ENCODE measurements at regions not wholly inside any gene's neighbourhood (a gene's known extent, or its start where the extent isn't known, plus 50 kb on each side); places are given as distances from the start of the nearest gene placed in this dataset.

GRCh38 chr2:61700464-61700863 is 153.4 kb downstream of the FAM161A start:
- TF ChIP-seq REST (IDR thresholded peaks at IDR 0.05; ENCODE audit: insufficient read depth in 1 of 2, low read depth in 2 of 2, low read length in 2 of 2), result no peak
- TF ChIP-seq TAF1 (IDR thresholded peaks at IDR 0.05; ENCODE audit: borderline replicate concordance, insufficient read depth, low read length), result no peak
- no peak for TF ChIP-seq SIN3A (IDR thresholded peaks at IDR 0.05; ENCODE audit: borderline replicate concordance, insufficient read depth, low read length)
- no peak for TF ChIP-seq FOXP2 (optimal IDR thresholded peaks at IDR 0.05; ENCODE audit: borderline replicate concordance, extremely low read depth, extremely low read length, insufficient read depth)
- no peak for TF ChIP-seq POLR2AphosphoS5 (IDR thresholded peaks at IDR 0.05; ENCODE audit: low read depth, low read length)

- peak; percentile 72; the same call in 1 of the 2 replicates for TF ChIP-seq TAF1 (IDR thresholded peaks at IDR 0.05; ENCODE audit: borderline replicate concordance, insufficient read depth, low read length)
- no peak for TF ChIP-seq SIN3A (IDR thresholded peaks at IDR 0.05; ENCODE audit: borderline replicate concordance, insufficient read depth, low read length)
- peak; percentile 89 for TF ChIP-seq POLR2AphosphoS5 (IDR thresholded peaks at IDR 0.05; ENCODE audit: low read depth, low read length)
- no peak for TF ChIP-seq REST (IDR thresholded peaks at IDR 0.05; ENCODE audit: insufficient read depth in 1 of 2, low read depth in 2 of 2, low read length in 2 of 2)
- no peak for TF ChIP-seq FOXP2 (optimal IDR thresholded peaks at IDR 0.05; ENCODE audit: borderline replicate concordance, extremely low read depth, extremely low read length, insufficient read depth)
Measured at GRCh38 chr2:61694312-61695274, 156.4 kb upstream of the XPO1 start.

GRCh38 chr2:61693744-61694143 is 155.6 kb upstream of the XPO1 start:
- TF ChIP-seq FOXP2 (optimal IDR thresholded peaks at IDR 0.05; ENCODE audit: borderline replicate concordance, extremely low read depth, extremely low read length, insufficient read depth), result no peak

- no peak for TF ChIP-seq TAF1 (IDR thresholded peaks at IDR 0.05; ENCODE audit: borderline replicate concordance, insufficient read depth, low read length)
- TF ChIP-seq REST (IDR thresholded peaks at IDR 0.05; ENCODE audit: insufficient read depth in 1 of 2, low read depth in 2 of 2, low read length in 2 of 2), result no peak
- TF ChIP-seq POLR2AphosphoS5 (IDR thresholded peaks at IDR 0.05; ENCODE audit: low read depth, low read length), result no peak
- no peak for TF ChIP-seq FOXP2 (optimal IDR thresholded peaks at IDR 0.05; ENCODE audit: borderline replicate concordance, extremely low read depth, extremely low read length, insufficient read depth)
- no peak for TF ChIP-seq SIN3A (IDR thresholded peaks at IDR 0.05; ENCODE audit: borderline replicate concordance, insufficient read depth, low read length)
Measured at GRCh38 chr2:61690078-61690596, 152.0 kb upstream of the XPO1 start.

- no peak for TF ChIP-seq POLR2AphosphoS5 (IDR thresholded peaks at IDR 0.05; ENCODE audit: low read depth, low read length)
- no peak for TF ChIP-seq SIN3A (IDR thresholded peaks at IDR 0.05; ENCODE audit: borderline replicate concordance, insufficient read depth, low read length)
- TF ChIP-seq REST (IDR thresholded peaks at IDR 0.05; ENCODE audit: insufficient read depth in 1 of 2, low read depth in 2 of 2, low read length in 2 of 2), result no peak
- no peak for TF ChIP-seq FOXP2 (optimal IDR thresholded peaks at IDR 0.05; ENCODE audit: borderline replicate concordance, extremely low read depth, extremely low read length, insufficient read depth)
- TF ChIP-seq TAF1 (IDR thresholded peaks at IDR 0.05; ENCODE audit: borderline replicate concordance, insufficient read depth, low read length), result no peak
Measured at GRCh38 chr2:61689568-61689967, 151.4 kb upstream of the XPO1 start.

All from PFSK-1 (cell line).